ENCODE measurements at regions not wholly inside any gene's neighbourhood (a gene's known extent, or its start where the extent isn't known, plus 50 kb on each side); places are given as distances from the start of the nearest gene placed in this dataset.

DNA sequence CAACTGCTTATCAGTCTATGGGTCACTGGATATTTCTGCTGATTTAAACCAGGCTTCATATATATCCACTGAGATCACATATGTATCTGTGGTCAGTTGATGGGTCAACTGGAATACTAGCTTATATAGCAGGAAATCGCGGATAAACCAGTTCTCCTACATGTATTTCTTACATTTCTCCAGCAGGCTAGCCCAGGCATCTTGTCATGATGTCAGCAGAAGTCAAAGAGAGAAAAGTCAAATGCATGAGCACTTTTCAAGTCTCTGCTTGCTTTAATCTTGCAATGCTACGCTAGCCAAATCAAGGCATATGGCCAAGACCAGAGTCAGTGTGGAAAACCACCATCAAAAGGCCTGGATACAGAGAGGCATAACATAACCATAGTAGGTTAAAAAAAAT lies 1008.8 kb upstream of the DIAPH2 start:
- TF ChIP-seq CSRNP3 (CRISPR knock-in tag; IDR thresholded peaks at IDR 0.05) (no peak), TSHZ2 (CRISPR knock-in tag; IDR thresholded peaks at IDR 0.05) (no peak), ARNTL (CRISPR knock-in tag; IDR thresholded peaks at IDR 0.05; ENCODE audit: borderline replicate concordance, low read depth) (no peak), SNAI2 (CRISPR knock-in tag; IDR thresholded peaks at IDR 0.05) (no peak), ISL1 (CRISPR knock-in tag; IDR thresholded peaks at IDR 0.05) (no peak), ZFP30 (CRISPR knock-in tag; IDR thresholded peaks at IDR 0.05) (no peak), BACH2 (CRISPR knock-in tag; IDR thresholded peaks at IDR 0.05; ENCODE audit: borderline replicate concordance) (no peak), RARB (CRISPR knock-in tag; IDR thresholded peaks at IDR 0.05) (no peak)
- TF ChIP-seq, protein P1, sequence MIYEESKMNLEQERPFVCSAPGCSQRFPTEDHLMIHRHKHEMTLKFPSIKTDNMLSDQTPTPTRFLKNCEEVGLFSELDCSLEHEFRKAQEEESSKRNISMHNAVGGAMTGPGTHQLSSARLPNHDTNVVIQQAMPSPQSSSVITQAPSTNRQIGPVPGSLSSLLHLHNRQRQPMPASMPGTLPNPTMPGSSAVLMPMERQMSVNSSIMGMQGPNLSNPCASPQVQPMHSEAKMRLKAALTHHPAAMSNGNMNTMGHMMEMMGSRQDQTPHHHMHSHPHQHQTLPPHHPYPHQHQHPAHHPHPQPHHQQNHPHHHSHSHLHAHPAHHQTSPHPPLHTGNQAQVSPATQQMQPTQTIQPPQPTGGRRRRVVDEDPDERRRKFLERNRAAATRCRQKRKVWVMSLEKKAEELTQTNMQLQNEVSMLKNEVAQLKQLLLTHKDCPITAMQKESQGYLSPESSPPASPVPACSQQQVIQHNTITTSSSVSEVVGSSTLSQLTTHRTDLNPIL (CRISPR knock-in tag; IDR thresholded peaks at IDR 0.05; ENCODE audit: low read depth): no peak
- TF ChIP-seq, protein P2, sequence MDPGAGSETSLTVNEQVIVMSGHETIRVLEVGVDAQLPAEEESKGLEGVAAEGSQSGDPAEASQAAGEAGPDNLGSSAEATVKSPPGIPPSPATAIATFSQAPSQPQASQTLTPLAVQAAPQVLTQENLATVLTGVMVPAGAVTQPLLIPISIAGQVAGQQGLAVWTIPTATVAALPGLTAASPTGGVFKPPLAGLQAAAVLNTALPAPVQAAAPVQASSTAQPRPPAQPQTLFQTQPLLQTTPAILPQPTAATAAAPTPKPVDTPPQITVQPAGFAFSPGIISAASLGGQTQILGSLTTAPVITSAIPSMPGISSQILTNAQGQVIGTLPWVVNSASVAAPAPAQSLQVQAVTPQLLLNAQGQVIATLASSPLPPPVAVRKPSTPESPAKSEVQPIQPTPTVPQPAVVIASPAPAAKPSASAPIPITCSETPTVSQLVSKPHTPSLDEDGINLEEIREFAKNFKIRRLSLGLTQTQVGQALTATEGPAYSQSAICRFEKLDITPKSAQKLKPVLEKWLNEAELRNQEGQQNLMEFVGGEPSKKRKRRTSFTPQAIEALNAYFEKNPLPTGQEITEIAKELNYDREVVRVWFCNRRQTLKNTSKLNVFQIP (CRISPR knock-in tag; IDR thresholded peaks at IDR 0.05; ENCODE audit: borderline replicate concordance, low read depth): no peak
- TF ChIP-seq, protein P3, sequence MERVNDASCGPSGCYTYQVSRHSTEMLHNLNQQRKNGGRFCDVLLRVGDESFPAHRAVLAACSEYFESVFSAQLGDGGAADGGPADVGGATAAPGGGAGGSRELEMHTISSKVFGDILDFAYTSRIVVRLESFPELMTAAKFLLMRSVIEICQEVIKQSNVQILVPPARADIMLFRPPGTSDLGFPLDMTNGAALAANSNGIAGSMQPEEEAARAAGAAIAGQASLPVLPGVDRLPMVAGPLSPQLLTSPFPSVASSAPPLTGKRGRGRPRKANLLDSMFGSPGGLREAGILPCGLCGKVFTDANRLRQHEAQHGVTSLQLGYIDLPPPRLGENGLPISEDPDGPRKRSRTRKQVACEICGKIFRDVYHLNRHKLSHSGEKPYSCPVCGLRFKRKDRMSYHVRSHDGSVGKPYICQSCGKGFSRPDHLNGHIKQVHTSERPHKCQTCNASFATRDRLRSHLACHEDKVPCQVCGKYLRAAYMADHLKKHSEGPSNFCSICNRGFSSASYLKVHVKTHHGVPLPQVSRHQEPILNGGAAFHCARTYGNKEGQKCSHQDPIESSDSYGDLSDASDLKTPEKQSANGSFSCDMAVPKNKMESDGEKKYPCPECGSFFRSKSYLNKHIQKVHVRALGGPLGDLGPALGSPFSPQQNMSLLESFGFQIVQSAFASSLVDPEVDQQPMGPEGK (CRISPR knock-in tag; IDR thresholded peaks at IDR 0.05; ENCODE audit: borderline replicate concordance): no peak

Data from SK-N-SH treated with all-trans-retinoic acid at 6 μM for 48 hours (cell line).